Urothelium cell line (cell line): ENCODE measurements at regions not wholly inside any gene's neighbourhood (a gene's known extent, or its start where the extent isn't known, plus 50 kb on each side); places are given as distances from the start of the nearest gene placed in this dataset.
A peak's percentile ranks its signal among the peaks of the same experiment; 100 is the strongest.

ENCODE experiments used
- DNase-seq: peaks from one replicate; pipeline ENCODE4 v3.0.0; 2011; ENCODE audit warnings: low spot score, mixed read lengths
- FAIRE-seq: peaks from 2 replicates; lab custom pipeline; 2011; peaks lifted over from hg19 to GRCh38; lab: Jason Lieb, UNC

GRCh38 chr1:48057249-48057648 is 60.1 kb upstream of the TRABD2B start:
- no peak for FAIRE-seq

DNA sequence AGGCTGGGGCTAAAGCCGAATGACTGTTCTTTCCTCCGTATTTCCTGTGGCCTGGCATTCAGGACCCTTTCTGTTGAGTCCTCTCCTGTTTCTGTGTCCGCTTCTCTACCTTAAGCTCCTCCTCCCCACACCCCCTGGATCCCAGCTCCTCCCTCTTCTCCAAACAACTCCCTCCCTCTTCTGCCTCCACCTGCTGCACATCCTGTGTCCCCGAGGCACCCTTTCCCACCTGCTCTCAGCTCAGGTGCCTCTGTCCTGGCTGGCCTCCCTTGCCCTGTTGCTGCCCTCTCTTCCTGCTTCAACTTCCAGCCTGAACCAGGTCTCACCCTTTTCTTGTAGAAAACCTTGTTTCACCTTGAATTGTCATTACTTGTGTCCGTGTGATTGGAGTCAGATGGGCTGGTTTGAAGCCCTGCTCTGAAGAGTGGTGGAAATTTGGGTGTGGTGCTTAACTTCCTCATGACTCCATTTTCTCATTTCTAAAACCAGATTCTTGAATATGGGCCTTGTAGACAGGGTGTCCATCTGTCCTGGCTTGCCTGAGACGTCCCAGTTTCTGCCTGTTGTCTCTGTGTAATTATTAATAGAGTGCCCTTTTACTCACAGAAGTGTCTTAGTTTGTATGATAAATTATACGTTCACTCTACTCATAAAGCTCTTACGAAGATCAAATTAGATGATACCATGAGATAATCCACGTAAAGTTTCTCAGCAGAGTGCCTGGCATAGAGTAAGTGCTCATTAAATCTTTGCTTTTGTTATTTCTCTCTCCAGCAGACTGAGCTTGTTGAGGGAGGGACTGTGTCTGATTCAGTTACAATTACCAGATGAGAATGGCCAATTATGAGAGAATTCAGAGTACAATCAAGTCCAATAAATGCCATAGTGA is 58.9 kb upstream of the TRABD2B start:
- DNase-seq, result no peak
- FAIRE-seq, result no peak

More at GRCh38 chr1:48057249-48057648, 60.1 kb upstream of the TRABD2B start:
- DNase-seq, result no peak

DNA sequence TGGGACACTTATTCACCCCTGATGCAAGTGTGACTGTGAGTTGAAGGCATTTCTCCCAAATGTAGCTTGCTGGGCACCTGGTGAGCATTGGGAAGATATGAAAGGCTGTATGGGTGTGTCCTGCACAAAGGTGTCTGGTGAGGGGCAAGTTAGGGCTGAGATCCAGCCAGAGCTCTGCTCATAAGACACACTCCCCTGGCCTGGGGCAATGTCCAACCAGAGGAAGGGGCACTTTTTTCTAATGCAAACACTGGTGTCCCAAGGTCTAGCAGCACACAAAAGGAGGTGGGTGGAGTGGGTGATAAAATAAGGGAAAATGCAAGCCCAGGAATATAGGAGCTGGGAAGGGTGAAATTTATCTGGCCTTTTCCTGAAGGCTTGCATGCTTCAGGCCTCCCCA is 57.0 kb upstream of the TRABD2B start:
- no peak for FAIRE-seq
- DNase-seq, result no peak

DNA sequence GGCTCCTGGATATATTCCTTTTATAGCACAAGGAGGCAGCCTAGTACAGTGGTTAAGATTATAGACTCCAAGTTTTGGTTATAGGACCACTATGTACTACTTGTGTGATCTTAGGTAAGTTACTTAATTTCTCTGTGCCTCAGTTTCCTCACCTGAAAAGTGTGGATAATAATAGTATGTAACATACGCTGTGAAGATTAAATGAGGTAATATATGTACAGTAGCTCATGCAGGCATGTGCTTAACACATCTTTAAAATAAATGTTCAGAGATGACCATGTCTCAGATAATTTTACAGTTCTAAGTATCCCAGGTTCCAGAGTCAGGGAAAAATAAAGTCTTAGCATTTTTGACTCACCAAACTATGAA is 55.7 kb upstream of the TRABD2B start:
- DNase-seq (no peak), FAIRE-seq (no peak)

GRCh38 chr1:48051466-48052126 is 54.4 kb upstream of the TRABD2B start:
- peak; percentile 40 for FAIRE-seq
- peak; percentile 62 for DNase-seq

DNA sequence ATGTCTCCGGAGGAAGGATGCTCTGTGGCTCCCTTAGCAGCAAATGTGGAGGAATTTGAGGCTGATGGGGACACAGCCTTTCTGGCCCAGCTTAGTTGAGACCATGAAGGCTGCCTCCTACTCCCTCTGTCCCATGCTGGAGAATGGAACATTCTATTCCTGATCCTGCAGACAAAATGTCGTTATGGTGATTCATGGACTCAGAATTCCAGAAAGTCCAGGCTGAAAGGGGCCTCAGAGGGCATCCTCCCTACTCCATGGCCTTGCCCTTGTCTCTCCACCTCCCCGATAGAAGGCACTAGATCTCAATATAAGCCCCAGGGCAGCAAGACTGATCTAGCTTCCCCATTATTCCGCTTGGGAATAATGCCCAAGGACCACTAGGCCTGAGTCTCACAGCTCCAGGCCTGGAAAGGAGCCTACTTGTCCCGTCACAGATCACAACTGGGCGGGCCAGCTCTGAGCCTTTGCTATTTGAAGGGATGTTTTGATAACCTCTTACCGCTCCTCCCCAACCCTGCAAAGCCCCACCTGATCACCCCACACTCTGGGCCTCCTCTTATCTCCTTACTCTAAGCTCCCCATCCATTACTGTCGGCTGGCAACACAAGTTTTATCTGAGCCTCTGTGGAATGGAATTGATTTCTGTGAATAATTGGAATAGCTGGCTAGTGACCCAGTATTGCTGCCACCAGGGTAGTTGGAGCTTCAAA is 52.8 kb upstream of the TRABD2B start:
- DNase-seq (no peak), FAIRE-seq (no peak)

DNA sequence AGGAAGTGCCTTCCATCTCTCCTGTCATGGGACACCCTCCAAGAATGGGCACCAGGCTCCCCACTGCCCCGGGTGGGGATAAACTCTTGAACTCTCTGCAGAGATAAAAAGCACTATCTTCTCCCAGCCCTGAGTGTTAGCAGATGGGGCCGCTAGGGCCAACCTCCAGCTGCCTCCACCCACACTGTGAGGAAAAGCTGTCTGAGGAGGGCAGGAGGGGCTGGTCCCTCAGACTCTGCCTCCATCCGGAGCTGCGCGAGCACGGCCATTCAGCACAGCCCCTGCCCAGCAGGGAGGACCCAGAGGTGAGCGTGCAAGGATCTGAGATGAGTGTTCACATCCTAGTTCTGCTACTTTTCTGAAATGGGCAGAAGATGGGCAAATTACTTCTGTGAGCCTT is 51.8 kb upstream of the TRABD2B start:
- no peak for FAIRE-seq

DNA sequence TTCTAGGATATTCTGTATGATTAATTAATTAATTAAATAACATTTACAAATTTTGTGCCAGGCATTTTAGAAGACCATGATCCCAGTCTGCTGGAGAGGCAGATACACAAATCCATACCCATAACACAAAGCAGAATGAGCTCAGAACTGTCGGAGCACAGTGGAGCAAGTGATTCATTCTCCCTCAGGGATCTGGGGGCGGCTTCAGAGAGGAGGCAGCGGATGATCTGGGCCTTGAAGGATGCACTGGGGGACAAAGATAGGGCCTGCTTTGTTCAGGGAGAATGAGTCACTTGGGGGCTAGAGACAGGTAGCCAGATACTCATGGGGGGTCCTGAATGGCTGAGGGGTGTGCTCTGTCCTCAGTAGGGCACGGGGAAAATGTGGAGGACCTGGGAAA is 50.9 kb upstream of the TRABD2B start:
- DNase-seq, result peak; percentile 71
- FAIRE-seq, result no peak

More for the DNA sequence above, 51.8 kb upstream of the TRABD2B start:
- DNase-seq, result no peak

- no peak for DNase-seq
- peak; percentile 62 for FAIRE-seq
Measured at GRCh38 chr1:48047116-48047515, 49.9 kb upstream of the TRABD2B start.
